Heart left ventricle (tissue), 13 donors: ENCODE measurements at regions not wholly inside any gene's neighbourhood (a gene's known extent, or its start where the extent isn't known, plus 50 kb on each side); places are given as distances from the start of the nearest gene placed in this dataset.
"Not testable (repeated sequence)": the region's sequence is repeated elsewhere in the genome, so short reads cannot be mapped to it uniquely, and the experiment has no call there.

Source experiments
- CTCF ChIP-seq, 12 donors: fragments of 200-600 bp; sonication (generic) in 4 of 12; IDR thresholded peaks; one replicate each; pipeline versions ENCODE4 v1.5.0 to v1.8.0; 2018 to 2022; ENCODE audit warnings: antibody characterized with exemption in 12 of 12, mild to moderate bottlenecking in 5 of 12
- POLR2A ChIP-seq, 2 donors: fragments of 450-650 bp; IDR thresholded peaks; one replicate each; pipeline ENCODE4 v1.6.1; 2017; ENCODE audit warnings: antibody characterized with exemption in 2 of 2, mild to moderate bottlenecking in 2 of 2, moderate library complexity in 2 of 2
- donor health status: ischemic (EF 13 %, LVEDD 7.1; RV severe dilation, severe dysfunction).
- donor health status: DM: no; HTN: yes; CAD: no.
- donor health status: DM: no; HTN: no; CAD: no.
- donor health status: ischemic (EF 25% LVEDD 6.9; RV normal size, moderate dysfunction).
- donor health status: ischemic (EF 25% LVEDD 5.7; RV mildly dilated, moderate dysfunction).
- donor health status: ischemic (EF 35%, LVEDD 5.7; RV mildly dilated, moderate dysfunction).
- donor health status: nonischemic (EF 11% LVEDD 7.7; RV severe dilation, severe dysfunction).
- donor health status: DM: yes; HTN: yes; CAD: no.
- donor health status: PGD.
- donor health status: ischemic (EF 29% LVEDD 5.4; RV normal size, mild dysfunction).
- donor health status: nonischemic (EF 23%, LVEDD 6.1; RV moderate dilation, normal function).

- not testable (repeated sequence) for TF ChIP-seq POLR2A, CTCF (IDR thresholded peaks at IDR 0.05)
Observed at GRCh38 chr5:142230949-142231348, 93.9 kb downstream of the SPRY4 start.
